Activated T-cell treated with anti-CD3 and anti-CD28 coated beads for 48 hours (primary cell): ENCODE measurements at regions not wholly inside any gene's neighbourhood (a gene's known extent, or its start where the extent isn't known, plus 50 kb on each side); places are given as distances from the start of the nearest gene placed in this dataset.
"Not testable (repeated sequence)": the region's sequence is repeated elsewhere in the genome, so short reads cannot be mapped to it uniquely, and the experiment has no call there.

Experiments
- DNase-seq: peaks from one replicate; pipeline ENCODE4 v3.0.0-alpha.2; 2020; ENCODE audit warnings: low read depth

- DNase-seq, result no peak
Measured at GRCh38 chr19:28066161-28066560, 1146.8 kb downstream of the UQCRFS1 start.

- DNase-seq, result no peak
Measured at GRCh38 chr19:28065026-28065425, 1147.9 kb downstream of the UQCRFS1 start.

GRCh38 chr19:28063702-28064101, 1149.2 kb downstream of the UQCRFS1 start:
- no peak for DNase-seq

- no peak for DNase-seq
Measured at GRCh38 chr19:28061111-28061510, 1151.8 kb downstream of the UQCRFS1 start.

GRCh38 chr19:28057026-28057425, 1155.9 kb downstream of the UQCRFS1 start:
- DNase-seq, result not testable (repeated sequence)

GRCh38 chr19:28051047-28051446, 1161.9 kb downstream of the UQCRFS1 start:
- no peak for DNase-seq

- DNase-seq, result no peak
Measured at GRCh38 chr19:28049875-28050274, 1163.1 kb downstream of the UQCRFS1 start.

GRCh38 chr19:28046932-28047331, 1166.0 kb downstream of the UQCRFS1 start:
- DNase-seq, result no peak

GRCh38 chr19:28045621-28046020, 1167.3 kb downstream of the UQCRFS1 start:
- DNase-seq, result no peak

- no peak for DNase-seq
Measured at GRCh38 chr19:28044477-28044876, 1168.5 kb downstream of the UQCRFS1 start.

GRCh38 chr19:28042516-28042915, 1170.4 kb downstream of the UQCRFS1 start:
- DNase-seq, result no peak

GRCh38 chr19:28039677-28040381, 1173.1 kb downstream of the UQCRFS1 start:
- DNase-seq, result no peak

- DNase-seq, result no peak
Measured at GRCh38 chr19:28037186-28037585, 1175.8 kb downstream of the UQCRFS1 start.

- no peak for DNase-seq
Measured at GRCh38 chr19:28036486-28036885, 1176.5 kb downstream of the UQCRFS1 start.

GRCh38 chr19:28034936-28035335, 1178.0 kb downstream of the UQCRFS1 start:
- DNase-seq, result no peak

- no peak for DNase-seq
Measured at GRCh38 chr19:28028881-28029444, 1184.0 kb downstream of the UQCRFS1 start.

- DNase-seq, result no peak
Measured at GRCh38 chr19:28027116-28027515, 1185.8 kb downstream of the UQCRFS1 start.

GRCh38 chr19:28026636-28027035, 1186.3 kb downstream of the UQCRFS1 start:
- DNase-seq, result no peak

- DNase-seq, result no peak
Measured at GRCh38 chr19:28024920-28025319, 1188.0 kb downstream of the UQCRFS1 start.

- DNase-seq, result no peak
Measured at GRCh38 chr19:28023064-28023463, 1189.9 kb downstream of the UQCRFS1 start.

GRCh38 chr19:28022506-28022905, 1190.4 kb downstream of the UQCRFS1 start:
- no peak for DNase-seq

GRCh38 chr19:28021259-28022185, 1191.4 kb downstream of the UQCRFS1 start:
- DNase-seq, result no peak
